ENCODE measurements at regions not wholly inside any gene's neighbourhood (a gene's known extent, or its start where the extent isn't known, plus 50 kb on each side); places are given as distances from the start of the nearest gene placed in this dataset.

DNA sequence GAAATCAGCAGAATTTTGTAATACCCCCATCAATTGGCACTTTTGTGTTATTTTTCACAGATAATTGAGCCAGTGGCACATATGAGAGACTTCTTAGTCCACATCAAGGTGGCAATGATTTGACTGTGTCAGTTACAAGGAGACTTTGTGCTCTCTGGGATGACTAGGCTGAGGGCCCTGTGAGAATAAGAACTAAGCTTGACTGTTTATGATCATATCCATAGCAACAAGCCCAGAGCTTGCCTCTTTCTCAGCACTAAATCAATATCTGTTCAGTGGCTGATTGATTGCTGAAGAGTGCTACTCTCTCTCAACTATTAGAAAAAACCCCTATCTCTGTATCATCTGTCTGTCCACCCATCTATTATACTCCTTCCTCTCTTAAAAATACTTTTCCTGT, 185.3 kb upstream of the PLPP4 start:
- no peak for DNase-seq (ENCODE audit: low read depth)
- TF ChIP-seq, protein P1, sequence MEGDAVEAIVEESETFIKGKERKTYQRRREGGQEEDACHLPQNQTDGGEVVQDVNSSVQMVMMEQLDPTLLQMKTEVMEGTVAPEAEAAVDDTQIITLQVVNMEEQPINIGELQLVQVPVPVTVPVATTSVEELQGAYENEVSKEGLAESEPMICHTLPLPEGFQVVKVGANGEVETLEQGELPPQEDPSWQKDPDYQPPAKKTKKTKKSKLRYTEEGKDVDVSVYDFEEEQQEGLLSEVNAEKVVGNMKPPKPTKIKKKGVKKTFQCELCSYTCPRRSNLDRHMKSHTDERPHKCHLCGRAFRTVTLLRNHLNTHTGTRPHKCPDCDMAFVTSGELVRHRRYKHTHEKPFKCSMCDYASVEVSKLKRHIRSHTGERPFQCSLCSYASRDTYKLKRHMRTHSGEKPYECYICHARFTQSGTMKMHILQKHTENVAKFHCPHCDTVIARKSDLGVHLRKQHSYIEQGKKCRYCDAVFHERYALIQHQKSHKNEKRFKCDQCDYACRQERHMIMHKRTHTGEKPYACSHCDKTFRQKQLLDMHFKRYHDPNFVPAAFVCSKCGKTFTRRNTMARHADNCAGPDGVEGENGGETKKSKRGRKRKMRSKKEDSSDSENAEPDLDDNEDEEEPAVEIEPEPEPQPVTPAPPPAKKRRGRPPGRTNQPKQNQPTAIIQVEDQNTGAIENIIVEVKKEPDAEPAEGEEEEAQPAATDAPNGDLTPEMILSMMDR (IDR thresholded peaks at IDR 0.05; ENCODE audit: control insufficient read depth, extremely low read depth, insufficient read depth) = no peak
- no peak overlapping the region for H3K4me3 ChIP-seq (ENCODE audit: low read depth, low read length)

DNA sequence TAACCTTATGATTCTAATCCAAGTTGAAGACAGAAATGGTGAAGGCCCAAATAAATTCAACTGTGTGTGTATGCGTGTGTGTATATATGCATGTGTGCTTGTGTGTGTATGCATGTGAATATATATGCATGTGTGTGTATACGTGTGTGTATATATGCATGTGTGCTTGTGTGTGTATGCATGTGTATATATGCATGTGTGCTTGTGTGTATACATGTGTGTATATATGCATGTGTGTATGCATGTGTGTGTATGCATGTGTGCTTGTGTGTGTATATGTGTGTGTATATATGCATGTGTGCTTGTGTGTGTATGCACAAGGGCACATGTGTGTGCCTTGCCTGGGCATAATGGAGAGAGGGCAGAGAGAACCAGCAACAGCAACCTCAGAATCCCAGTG, 184.7 kb upstream of the PLPP4 start:
- DNase-seq (ENCODE audit: low read depth) = no peak
- TF ChIP-seq, protein P1 (IDR thresholded peaks at IDR 0.05; ENCODE audit: control insufficient read depth, extremely low read depth, insufficient read depth) = no peak
- H3K4me3 ChIP-seq (ENCODE audit: low read depth, low read length) = no peak overlapping the region

DNA sequence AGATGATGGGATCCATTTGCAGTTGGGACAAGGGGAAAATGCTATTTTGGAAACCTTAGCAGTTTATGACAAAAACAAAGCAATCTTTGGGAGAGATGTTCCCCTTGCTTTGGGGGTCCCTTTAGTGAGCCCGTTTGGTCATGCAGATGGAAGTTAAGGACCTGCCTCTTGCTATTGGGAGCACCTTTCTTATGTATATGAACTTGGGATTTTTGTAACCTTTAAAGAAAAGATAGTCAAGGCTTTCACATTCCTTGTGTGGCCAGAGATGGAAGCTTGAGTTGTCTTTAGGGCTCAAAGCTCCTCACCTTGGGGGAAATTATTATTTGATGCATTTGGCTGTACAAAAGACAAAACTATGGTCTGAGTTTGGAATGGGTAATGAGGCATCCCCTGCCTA, 179.0 kb upstream of the PLPP4 start:
- no peak for DNase-seq (ENCODE audit: low read depth)
- TF ChIP-seq, protein P1 (IDR thresholded peaks at IDR 0.05; ENCODE audit: control insufficient read depth, extremely low read depth, insufficient read depth) = no peak
- no peak overlapping the region for H3K4me3 ChIP-seq (ENCODE audit: low read depth, low read length)

DNA sequence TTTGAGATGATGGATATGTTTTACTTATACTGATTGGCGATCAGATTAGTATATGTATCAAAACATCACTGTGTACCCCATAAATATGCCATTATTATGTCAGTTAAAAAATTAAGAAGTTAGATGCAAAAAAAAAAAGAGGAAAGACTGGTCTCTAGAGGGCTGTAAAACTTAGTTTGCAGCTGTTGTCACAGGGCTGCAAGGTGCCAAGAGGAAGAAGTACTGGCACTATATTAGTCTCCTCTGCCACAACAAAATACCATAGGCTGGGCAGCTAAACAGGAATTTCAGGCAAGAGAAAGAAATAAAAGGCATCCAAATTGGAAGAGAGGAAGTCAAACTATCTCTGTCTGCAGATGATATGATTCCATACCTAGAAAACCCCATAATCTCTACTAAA, 177.8 kb upstream of the PLPP4 start:
- TF ChIP-seq, protein P1 (IDR thresholded peaks at IDR 0.05; ENCODE audit: control insufficient read depth, extremely low read depth, insufficient read depth) = peak; percentile 18; the same call in 1 of the 2 replicates
- peak; percentile 89 for DNase-seq (ENCODE audit: low read depth)
- no peak overlapping the region for H3K4me3 ChIP-seq (ENCODE audit: low read depth, low read length)

DNA sequence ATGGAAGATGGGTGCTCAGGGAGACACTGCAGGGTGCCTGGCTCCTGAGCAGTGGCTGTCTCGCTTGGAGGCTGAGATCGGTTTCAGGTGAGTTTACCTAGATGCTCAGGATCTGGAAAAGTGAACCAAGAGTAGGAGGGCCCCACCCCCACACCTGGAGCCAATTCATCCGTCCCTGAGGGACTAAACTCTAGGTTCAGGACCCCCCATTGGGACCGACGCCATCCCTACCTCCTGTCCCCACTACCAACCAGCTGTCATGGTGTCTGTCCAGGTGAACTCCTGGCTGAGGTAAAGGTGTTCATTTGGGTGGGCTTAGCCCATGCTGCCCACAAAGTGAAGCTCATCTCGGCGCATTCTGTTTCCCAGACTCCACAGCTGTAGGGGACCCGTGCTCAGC, 174.6 kb upstream of the PLPP4 start:
- no peak overlapping the region for H3K4me3 ChIP-seq (ENCODE audit: low read depth, low read length)
- TF ChIP-seq, protein P1 (IDR thresholded peaks at IDR 0.05; ENCODE audit: control insufficient read depth, extremely low read depth, insufficient read depth) = no peak
- no peak for DNase-seq (ENCODE audit: low read depth)

DNA sequence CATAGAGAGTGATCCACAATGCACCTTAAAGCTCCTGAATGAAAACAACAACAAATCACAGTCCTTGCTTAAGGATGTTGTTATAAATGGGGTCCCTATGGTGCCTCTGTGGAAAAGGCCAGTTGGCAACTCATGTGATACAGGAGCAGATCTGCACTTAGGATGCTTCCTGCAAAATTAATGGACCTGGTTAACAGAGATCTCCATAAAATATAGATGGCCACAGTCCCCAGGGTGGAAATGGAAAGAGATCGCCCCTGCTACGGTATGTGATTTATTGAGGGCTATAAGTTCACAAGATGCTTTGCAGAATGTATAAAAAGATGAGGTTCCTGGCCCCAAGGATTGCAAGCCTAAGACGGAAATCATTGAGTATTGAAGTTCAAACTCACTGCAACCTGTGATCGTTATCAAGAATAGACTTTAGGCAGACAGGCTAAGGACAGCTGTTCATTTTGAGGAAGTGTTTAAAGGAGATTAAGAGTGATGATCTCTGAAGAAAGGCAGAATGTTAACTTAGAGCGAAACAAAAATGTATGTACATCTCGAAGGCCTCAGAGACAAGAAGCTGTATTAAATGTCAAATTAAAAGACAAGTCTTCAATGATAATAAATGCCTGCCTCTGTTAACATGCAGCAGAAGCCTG, 174.1 kb upstream of the PLPP4 start:
- no peak overlapping the region for H3K4me3 ChIP-seq (ENCODE audit: low read depth, low read length)
- DNase-seq (ENCODE audit: low read depth) = no peak
- TF ChIP-seq, protein P1 (IDR thresholded peaks at IDR 0.05; ENCODE audit: control insufficient read depth, extremely low read depth, insufficient read depth) = no peak

DNA sequence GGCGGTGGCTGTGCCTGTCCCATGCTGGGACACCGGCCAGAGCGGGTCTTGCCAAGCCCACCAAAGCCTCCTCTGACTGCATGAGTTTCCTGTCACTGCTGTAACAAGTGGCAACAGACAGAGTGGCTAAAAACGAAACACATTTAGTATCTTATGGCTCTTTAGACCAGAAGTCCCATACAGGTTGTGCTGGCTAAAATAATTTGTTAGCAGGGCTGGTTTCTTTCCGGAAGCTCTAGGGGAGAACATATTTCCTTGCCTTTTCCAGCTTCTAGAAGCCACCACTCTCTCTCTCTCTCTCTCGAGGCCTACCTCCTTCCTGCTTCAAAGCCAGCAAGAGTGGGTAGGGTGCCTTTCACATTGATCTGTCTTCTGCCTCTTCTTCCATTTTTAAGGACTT, 171.6 kb upstream of the PLPP4 start:
- no peak for DNase-seq (ENCODE audit: low read depth)
- TF ChIP-seq, protein P1 (IDR thresholded peaks at IDR 0.05; ENCODE audit: control insufficient read depth, extremely low read depth, insufficient read depth) = no peak
- no peak overlapping the region for H3K4me3 ChIP-seq (ENCODE audit: low read depth, low read length)
